ENCODE measurements at regions not wholly inside any gene's neighbourhood (a gene's known extent, or its start where the extent isn't known, plus 50 kb on each side); places are given as distances from the start of the nearest gene placed in this dataset.

- no peaks in the 10 kb centered on the region for H3K9me3 ChIP-seq (ENCODE audit: insufficient read depth, low read depth, low read length)
- H3K4me3 ChIP-seq (ENCODE audit: low read length), result no peak overlapping the region
- no peaks in the 10 kb centered on the region for H3K36me3 ChIP-seq (ENCODE audit: insufficient read depth, low read depth, low read length)
- no peak overlapping the region for H3K27ac ChIP-seq (ENCODE audit: low read length)
- H3K27me3 ChIP-seq (ENCODE audit: insufficient read depth, low read length), result no peaks in the 10 kb centered on the region
- H3K9ac ChIP-seq (ENCODE audit: low read depth, low read length), result no peak overlapping the region
- H3K4me1 ChIP-seq (ENCODE audit: insufficient read depth, low read length), result no peaks in the 10 kb centered on the region
These were observed 1325.0 kb upstream of the CADM2 start for GRCh38 chr3:83633758-83634157.

GRCh38 chr3:83649692-83650091, 1309.1 kb upstream of the CADM2 start:
- Histone ChIP-seq H3K9ac (ENCODE audit: low read depth, low read length) (no peak overlapping the region), H3K9me3 (ENCODE audit: insufficient read depth, low read depth, low read length) (no peaks in the 10 kb centered on the region), H3K27me3 (ENCODE audit: insufficient read depth, low read length) (no peaks in the 10 kb centered on the region), H3K4me3 (ENCODE audit: low read length) (no peak overlapping the region), H3K36me3 (ENCODE audit: insufficient read depth, low read depth, low read length) (no peaks in the 10 kb centered on the region), H3K4me1 (ENCODE audit: insufficient read depth, low read length) (peaks cover 3% of the 10 kb centered on the region; the same call in 1 of the 2 replicates), H3K27ac (ENCODE audit: low read length) (no peak overlapping the region)

GRCh38 chr3:83655083-83655482, 1303.7 kb upstream of the CADM2 start:
- no peaks in the 10 kb centered on the region for H3K4me1 ChIP-seq (ENCODE audit: insufficient read depth, low read length)
- H3K4me3 ChIP-seq (ENCODE audit: low read length), result no peak overlapping the region
- H3K9ac ChIP-seq (ENCODE audit: low read depth, low read length), result no peak overlapping the region
- H3K27me3 ChIP-seq (ENCODE audit: insufficient read depth, low read length), result no peaks in the 10 kb centered on the region
- no peaks in the 10 kb centered on the region for H3K36me3 ChIP-seq (ENCODE audit: insufficient read depth, low read depth, low read length)
- H3K27ac ChIP-seq (ENCODE audit: low read length), result no peak overlapping the region
- H3K9me3 ChIP-seq (ENCODE audit: insufficient read depth, low read depth, low read length), result no peaks in the 10 kb centered on the region

- Histone ChIP-seq H3K9ac (ENCODE audit: low read depth, low read length) (no peak overlapping the region), H3K4me3 (ENCODE audit: low read length) (no peak overlapping the region), H3K27ac (ENCODE audit: low read length) (no peak overlapping the region), H3K36me3 (ENCODE audit: insufficient read depth, low read depth, low read length) (no peaks in the 10 kb centered on the region), H3K9me3 (ENCODE audit: insufficient read depth, low read depth, low read length) (no peaks in the 10 kb centered on the region), H3K27me3 (ENCODE audit: insufficient read depth, low read length) (no peaks in the 10 kb centered on the region), H3K4me1 (ENCODE audit: insufficient read depth, low read length) (no peaks in the 10 kb centered on the region)
These were observed 1296.3 kb upstream of the CADM2 start for GRCh38 chr3:83662381-83662960.

- H3K4me3 ChIP-seq (ENCODE audit: low read length), result no peak overlapping the region
- H3K27ac ChIP-seq (ENCODE audit: low read length), result no peak overlapping the region
- H3K36me3 ChIP-seq (ENCODE audit: insufficient read depth, low read depth, low read length), result no peaks in the 10 kb centered on the region
- no peak overlapping the region for H3K9ac ChIP-seq (ENCODE audit: low read depth, low read length)
- H3K4me1 ChIP-seq (ENCODE audit: insufficient read depth, low read length), result no peaks in the 10 kb centered on the region
- no peaks in the 10 kb centered on the region for H3K27me3 ChIP-seq (ENCODE audit: insufficient read depth, low read length)
- H3K9me3 ChIP-seq (ENCODE audit: insufficient read depth, low read depth, low read length), result no peaks in the 10 kb centered on the region
These were observed 1288.4 kb upstream of the CADM2 start for GRCh38 chr3:83670416-83670815.

GRCh38 chr3:83683937-83684598, 1274.7 kb upstream of the CADM2 start:
- no peaks in the 10 kb centered on the region for H3K27me3 ChIP-seq (ENCODE audit: insufficient read depth, low read length)

GRCh38 chr3:83706669-83707068, 1252.1 kb upstream of the CADM2 start:
- Histone ChIP-seq H3K27ac (ENCODE audit: low read length) (no peak overlapping the region), H3K36me3 (ENCODE audit: insufficient read depth, low read depth, low read length) (no peaks in the 10 kb centered on the region), H3K27me3 (ENCODE audit: insufficient read depth, low read length) (no peaks in the 10 kb centered on the region), H3K4me3 (ENCODE audit: low read length) (no peak overlapping the region), H3K9ac (ENCODE audit: low read depth, low read length) (no peak overlapping the region), H3K4me1 (ENCODE audit: insufficient read depth, low read length) (no peaks in the 10 kb centered on the region), H3K9me3 (ENCODE audit: insufficient read depth, low read depth, low read length) (no peaks in the 10 kb centered on the region)

More at GRCh38 chr3:83683937-83684598, 1274.7 kb upstream of the CADM2 start:
- H3K36me3 ChIP-seq (ENCODE audit: insufficient read depth, low read depth, low read length), result no peaks in the 10 kb centered on the region
- no peaks in the 10 kb centered on the region for H3K4me1 ChIP-seq (ENCODE audit: insufficient read depth, low read length)
- no peaks in the 10 kb centered on the region for H3K9me3 ChIP-seq (ENCODE audit: insufficient read depth, low read depth, low read length)
- H3K4me3 ChIP-seq (ENCODE audit: low read length), result no peak overlapping the region
- H3K27ac ChIP-seq (ENCODE audit: low read length), result no peak overlapping the region
- no peak overlapping the region for H3K9ac ChIP-seq (ENCODE audit: low read depth, low read length)

GRCh38 chr3:83715307-83715706, 1243.5 kb upstream of the CADM2 start:
- Histone ChIP-seq H3K9ac (ENCODE audit: low read depth, low read length) (no peak overlapping the region), H3K4me1 (ENCODE audit: insufficient read depth, low read length) (no peaks in the 10 kb centered on the region), H3K9me3 (ENCODE audit: insufficient read depth, low read depth, low read length) (no peaks in the 10 kb centered on the region), H3K4me3 (ENCODE audit: low read length) (no peak overlapping the region), H3K36me3 (ENCODE audit: insufficient read depth, low read depth, low read length) (no peaks in the 10 kb centered on the region), H3K27me3 (ENCODE audit: insufficient read depth, low read length) (no peaks in the 10 kb centered on the region), H3K27ac (ENCODE audit: low read length) (no peak overlapping the region)

- Histone ChIP-seq H3K4me1 (ENCODE audit: insufficient read depth, low read length) (no peaks in the 10 kb centered on the region), H3K9me3 (ENCODE audit: insufficient read depth, low read depth, low read length) (peaks cover 27% of the 10 kb centered on the region), H3K4me3 (ENCODE audit: low read length) (no peak overlapping the region), H3K36me3 (ENCODE audit: insufficient read depth, low read depth, low read length) (no peaks in the 10 kb centered on the region), H3K27me3 (ENCODE audit: insufficient read depth, low read length) (no peaks in the 10 kb centered on the region), H3K27ac (ENCODE audit: low read length) (no peak overlapping the region), H3K9ac (ENCODE audit: low read depth, low read length) (no peak overlapping the region)
These were observed 1229.2 kb upstream of the CADM2 start for GRCh38 chr3:83729576-83729975.

GRCh38 chr3:83734656-83735055, 1224.1 kb upstream of the CADM2 start:
- Histone ChIP-seq H3K9me3 (ENCODE audit: insufficient read depth, low read depth, low read length) (no peaks in the 10 kb centered on the region), H3K4me3 (ENCODE audit: low read length) (no peak overlapping the region), H3K27me3 (ENCODE audit: insufficient read depth, low read length) (no peaks in the 10 kb centered on the region), H3K36me3 (ENCODE audit: insufficient read depth, low read depth, low read length) (no peaks in the 10 kb centered on the region), H3K27ac (ENCODE audit: low read length) (no peak overlapping the region), H3K4me1 (ENCODE audit: insufficient read depth, low read length) (no peaks in the 10 kb centered on the region), H3K9ac (ENCODE audit: low read depth, low read length) (no peak overlapping the region)

GRCh38 chr3:83738202-83738601, 1220.6 kb upstream of the CADM2 start:
- Histone ChIP-seq H3K4me3 (ENCODE audit: low read length) (no peak overlapping the region), H3K36me3 (ENCODE audit: insufficient read depth, low read depth, low read length) (no peaks in the 10 kb centered on the region), H3K4me1 (ENCODE audit: insufficient read depth, low read length) (no peaks in the 10 kb centered on the region), H3K27ac (ENCODE audit: low read length) (no peak overlapping the region), H3K9me3 (ENCODE audit: insufficient read depth, low read depth, low read length) (no peaks in the 10 kb centered on the region), H3K9ac (ENCODE audit: low read depth, low read length) (no peak overlapping the region), H3K27me3 (ENCODE audit: insufficient read depth, low read length) (no peaks in the 10 kb centered on the region)

- Histone ChIP-seq H3K9me3 (ENCODE audit: insufficient read depth, low read depth, low read length) (no peaks in the 10 kb centered on the region), H3K27me3 (ENCODE audit: insufficient read depth, low read length) (no peaks in the 10 kb centered on the region), H3K4me3 (ENCODE audit: low read length) (no peak overlapping the region), H3K9ac (ENCODE audit: low read depth, low read length) (no peak overlapping the region), H3K36me3 (ENCODE audit: insufficient read depth, low read depth, low read length) (no peaks in the 10 kb centered on the region), H3K27ac (ENCODE audit: low read length) (no peak overlapping the region), H3K4me1 (ENCODE audit: insufficient read depth, low read length) (no peaks in the 10 kb centered on the region)
These were observed 1218.3 kb upstream of the CADM2 start for GRCh38 chr3:83740504-83740903.
